DND-41 (cell line): ENCODE measurements at regions not wholly inside any gene's neighbourhood (a gene's known extent, or its start where the extent isn't known, plus 50 kb on each side); places are given as distances from the start of the nearest gene placed in this dataset.

Source experiments
- ATAC-seq: fragments of 200-7000 bp; cut with Tn5 transposase; 3 replicates; pipeline ENCODE4 v1.9.1; 2021; ENCODE audit warnings: low read depth; ENCODE audit not compliant: insufficient read depth
- DNase-seq: peaks from one replicate; pipeline ENCODE4 v3.0.0-alpha.2; 2020
- H2AFZ ChIP-seq: 2 replicates; pipeline ENCODE4 v1.6.0; 2012; ENCODE audit warnings: low read depth, low read length
- H3K27ac ChIP-seq: 2 replicates; pipeline ENCODE4 v1.5.1; 2012; ENCODE audit warnings: low read length, inconsistent platforms
- H3K27me3 ChIP-seq: fragments of 200-600 bp; sonication (generic); 2 replicates; pipeline ENCODE4 v1.6.0; 2012; ENCODE audit warnings: low read length, mild to moderate bottlenecking, inconsistent platforms; ENCODE audit not compliant: insufficient read depth, poor library complexity
- H3K36me3 ChIP-seq: 2 replicates; pipeline ENCODE4 v1.5.1; 2012; ENCODE audit warnings: low read length, inconsistent platforms; ENCODE audit not compliant: insufficient read depth
- H3K4me1 ChIP-seq: 2 replicates; pipeline ENCODE4 v1.5.1; 2012; ENCODE audit warnings: mild to moderate bottlenecking, low read length; ENCODE audit not compliant: insufficient read depth
- H3K4me2 ChIP-seq: 2 replicates; pipeline ENCODE4 v1.6.0; 2012; ENCODE audit warnings: mild to moderate bottlenecking, moderate library complexity, low read length, inconsistent platforms; ENCODE audit not compliant: insufficient read depth
- H3K4me3 ChIP-seq, 2 experiments: fragments of 200-600 bp in 1 of 2; shearing (Covaris generic) in 1 of 2; 2 replicates each; pipeline ENCODE4 v1.5.1; 2012 to 2016; ENCODE audit warnings: inconsistent platforms in 2 of 2, low read length in 2 of 2, mild to moderate bottlenecking in 2 of 2, low read depth in 1 of 2, moderate library complexity in 1 of 2
- H3K79me2 ChIP-seq: 2 replicates; pipeline ENCODE4 v1.6.0; 2012; ENCODE audit warnings: low read length, inconsistent platforms; ENCODE audit not compliant: insufficient read depth
- H3K9ac ChIP-seq: 2 replicates; pipeline ENCODE4 v1.6.0; 2012; ENCODE audit warnings: low read depth, mild to moderate bottlenecking, inconsistent platforms, low read length, moderate library complexity
- H3K9me3 ChIP-seq: 2 replicates; pipeline ENCODE4 v1.5.1; 2012; ENCODE audit warnings: low read length, moderate library complexity, mild to moderate bottlenecking, inconsistent platforms; ENCODE audit not compliant: insufficient read depth, severe bottlenecking
- H4K20me1 ChIP-seq: 2 replicates; pipeline ENCODE4 v1.6.0; 2012; ENCODE audit warnings: low read length; ENCODE audit not compliant: insufficient read depth
- CTCF ChIP-seq: IDR thresholded peaks from 2 replicates; pipeline ENCODE4 v1.5.1; 2012; ENCODE audit warnings: borderline replicate concordance, low read length, moderate library complexity, mild to moderate bottlenecking; ENCODE audit not compliant: poor library complexity, severe bottlenecking; ENCODE audit errors: extremely low read depth
- EZH2 ChIP-seq: IDR thresholded peaks from 3 replicates; pipeline ENCODE4 v1.6.1; 2012; ENCODE audit warnings: borderline replicate concordance, low read depth, mild to moderate bottlenecking, moderate library complexity, low read length, inconsistent platforms; ENCODE audit not compliant: severe bottlenecking

- ATAC-seq: peak; percentile 78
- Histone ChIP-seq H3K27me3 (no peaks in the 10 kb centered on the region), H2AFZ (no peak overlapping the region; the same call in 1 of the 2 replicates), H4K20me1 (no peaks in the 10 kb centered on the region), H3K79me2 (no peaks in the 10 kb centered on the region), H3K27ac (peak overlapping the region; percentile 23; the same call in 1 of the 2 replicates), H3K4me1 (peaks cover 29% of the 10 kb centered on the region), H3K4me3 (no peak overlapping the region), H3K4me2 (peak overlapping the region; percentile 14; the same call in 1 of the 2 replicates), H3K9ac (no peak overlapping the region), H3K36me3 (no peaks in the 10 kb centered on the region), H3K9me3 (no peaks in the 10 kb centered on the region)
- DNase-seq: no peak
- no peak for TF ChIP-seq EZH2
- TF ChIP-seq CTCF: no peak
Observed at GRCh38 chr5:4634342-4634741, 505.8 kb upstream of the ADAMTS16 start.

GRCh38 chr5:4636378-4636777, 503.8 kb upstream of the ADAMTS16 start:
- no peak overlapping the region for H3K27ac ChIP-seq
- H3K4me3 ChIP-seq: no peak overlapping the region
- no peak for DNase-seq
- H3K79me2 ChIP-seq: no peaks in the 10 kb centered on the region
- no peaks in the 10 kb centered on the region for H4K20me1 ChIP-seq
- no peak for TF ChIP-seq CTCF
- TF ChIP-seq EZH2: no peak
- no peak overlapping the region for H2AFZ ChIP-seq
- no peaks in the 10 kb centered on the region for H3K27me3 ChIP-seq
- no peaks in the 10 kb centered on the region for H3K9me3 ChIP-seq
- peaks cover 48% of the 10 kb centered on the region for H3K4me1 ChIP-seq
- no peaks in the 10 kb centered on the region for H3K36me3 ChIP-seq
- no peak overlapping the region for H3K4me2 ChIP-seq
- no peak overlapping the region for H3K9ac ChIP-seq
- no peak for ATAC-seq

- H3K36me3 ChIP-seq: no peaks in the 10 kb centered on the region
- no peaks in the 10 kb centered on the region for H3K27me3 ChIP-seq
- H3K9ac ChIP-seq: peak overlapping the region; percentile 34
- H3K4me3 ChIP-seq: peak overlapping the region in 1 of 2 experiments; percentile 23; a peak in 1 of 4 replicates
- H3K4me1 ChIP-seq: peaks cover 52% of the 10 kb centered on the region
- H4K20me1 ChIP-seq: no peaks in the 10 kb centered on the region
- DNase-seq (peak; percentile 84), ATAC-seq (peak; percentile 89)
- no peak for TF ChIP-seq EZH2
- no peak for TF ChIP-seq CTCF
- H3K4me2 ChIP-seq: peak overlapping the region; percentile 57
- peaks cover 2% of the 10 kb centered on the region for H3K9me3 ChIP-seq
- H2AFZ ChIP-seq: no peak overlapping the region
- no peaks in the 10 kb centered on the region for H3K79me2 ChIP-seq
- H3K27ac ChIP-seq: peak overlapping the region; percentile 79
Observed at GRCh38 chr5:4639946-4640345, 500.2 kb upstream of the ADAMTS16 start.
